Gastroesophageal sphincter (tissue), 3 donors: ENCODE measurements at regions not wholly inside any gene's neighbourhood (a gene's known extent, or its start where the extent isn't known, plus 50 kb on each side); places are given as distances from the start of the nearest gene placed in this dataset.

Experiments used
- CTCF ChIP-seq, 4 experiments: fragments of 200-600 bp in 2 of 4; fragments of 450-650 bp in 2 of 4; sonication (generic) in 1 of 4; IDR thresholded peaks; one replicate each; pipeline ENCODE4 v1.5.1; 2017 to 2019; ENCODE audit warnings: antibody characterized with exemption in 4 of 4, mild to moderate bottlenecking in 2 of 4, moderate library complexity in 2 of 4
- EP300 ChIP-seq: sonication (generic); formaldehyde crosslinking; IDR thresholded peaks from one replicate; pipeline ENCODE4 v1.6.1; 2017; ENCODE audit warnings: antibody characterized with exemption, mild to moderate bottlenecking

- TF ChIP-seq CTCF (IDR thresholded peaks at IDR 0.05) (no peak), EP300 (no peak)
These were observed 201.9 kb upstream of the ANKRD55 start for GRCh38 chr5:56434986-56435385.
